ENCODE measurements at regions not wholly inside any gene's neighbourhood (a gene's known extent, or its start where the extent isn't known, plus 50 kb on each side); places are given as distances from the start of the nearest gene placed in this dataset.

DNA sequence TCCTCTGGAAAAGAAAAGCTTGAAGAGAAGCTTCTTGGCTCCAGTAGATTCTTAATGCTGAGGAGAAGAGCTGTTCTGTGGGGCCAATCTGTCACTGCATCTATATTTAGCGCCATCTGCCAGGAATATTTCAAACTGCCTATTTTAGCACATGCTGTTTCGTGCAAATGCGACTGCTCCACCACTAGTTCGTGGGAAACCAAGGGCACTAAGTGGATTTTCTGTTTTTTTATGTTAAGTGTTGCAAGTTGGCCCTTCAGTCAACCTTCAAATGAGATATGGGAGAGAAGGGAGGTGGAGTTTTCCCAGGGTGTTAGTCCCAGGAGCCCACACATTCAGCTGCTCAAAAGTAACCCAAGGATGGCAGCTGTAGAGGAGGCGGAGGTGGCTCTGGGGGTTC lies 91.9 kb downstream of the TSEN15 start:
- no peak for TF ChIP-seq CTCF (IDR thresholded peaks at IDR 0.05)
- TF ChIP-seq EZH2 (IDR thresholded peaks at IDR 0.05; ENCODE audit: borderline replicate concordance, insufficient read depth, low read depth, low read length, poor library complexity, severe bottlenecking): no peak
